Esophagus muscularis mucosa (tissue), 3 donors: ENCODE measurements at regions not wholly inside any gene's neighbourhood (a gene's known extent, or its start where the extent isn't known, plus 50 kb on each side); places are given as distances from the start of the nearest gene placed in this dataset.

Source experiments
- EP300 ChIP-seq: sonication (generic); formaldehyde crosslinking; IDR thresholded peaks from one replicate; pipeline ENCODE4 v1.6.1; 2017; ENCODE audit warnings: antibody characterized with exemption
- POLR2AphosphoS5 ChIP-seq, 2 donors: sonication (generic); formaldehyde crosslinking; IDR thresholded peaks; one replicate each; pipeline ENCODE4 v1.6.1; 2017; ENCODE audit warnings: antibody characterized with exemption in 2 of 2

GRCh38 chr7:157470701-157471131, 133.9 kb downstream of the DNAJB6 start:
- no peak for TF ChIP-seq EP300
- no peak for TF ChIP-seq POLR2AphosphoS5 (IDR thresholded peaks at IDR 0.05)
